K562 (cell line): ENCODE measurements at regions not wholly inside any gene's neighbourhood (a gene's known extent, or its start where the extent isn't known, plus 50 kb on each side); places are given as distances from the start of the nearest gene placed in this dataset.

ENCODE experiments used
- FOXK1 ChIP-seq: sonication (generic); formaldehyde crosslinking; IDR thresholded peaks from 2 replicates; pipeline ENCODE4 v1.8.0; 2022; ENCODE audit warnings: missing genetic modification reagents, mild to moderate bottlenecking, borderline replicate concordance
- KHSRP ChIP-seq: fragments of 450-650 bp; IDR thresholded peaks from 2 replicates; pipeline ENCODE4 v1.6.1; 2017
- KLF1 ChIP-seq: fragments of 450-650 bp; IDR thresholded peaks from 2 replicates; pipeline ENCODE4 v1.6.1; 2016; ENCODE audit warnings: missing genetic modification characterization, missing compliant biosample characterization
- NR2C2 ChIP-seq, 2 experiments: fragments of 200-800 bp in 1 of 2; sonication (Bioruptor generic) in 1 of 2; sonication (generic) in 1 of 2; formaldehyde crosslinking in 1 of 2; IDR thresholded peaks; 2 replicates each; pipeline versions ENCODE4 v1.6.1 to v1.8.0; 2016 to 2022; ENCODE audit warnings: mild to moderate bottlenecking in 1 of 2, missing compliant biosample characterization in 1 of 2, missing genetic modification characterization in 1 of 2, missing genetic modification reagents in 1 of 2
- RB1 ChIP-seq: fragments of 450-650 bp; IDR thresholded peaks from 2 replicates; pipeline ENCODE4 v1.6.1; 2017; ENCODE audit warnings: low read depth, mild to moderate bottlenecking
- REST ChIP-seq, 2 experiments: fragments of 450-650 bp; formaldehyde crosslinking in 1 of 2; IDR thresholded peaks; 2 replicates each; pipeline versions ENCODE4 v1.4.0 to v1.6.1; 2014 to 2020; ENCODE audit warnings: mild to moderate bottlenecking in 2 of 2, borderline replicate concordance in 1 of 2, low read depth in 1 of 2
- SRSF1 ChIP-seq: fragments of 200-400 bp; formaldehyde crosslinking; IDR thresholded peaks from 2 replicates; pipeline ENCODE4 v1.6.1; 2017; ENCODE audit warnings: mild to moderate bottlenecking, low read depth, low read length, moderate library complexity
- ZNF263 ChIP-seq: sonication (generic); formaldehyde crosslinking; IDR thresholded peaks from 2 replicates; pipeline ENCODE4 v1.8.0; 2022; ENCODE audit warnings: mild to moderate bottlenecking, missing genetic modification reagents, borderline replicate concordance
- ZNF407 ChIP-seq: fragments of 450-650 bp; IDR thresholded peaks from 2 replicates; pipeline ENCODE4 v1.6.1; 2016; ENCODE audit warnings: low read depth
- TF ChIP-seq, protein P1 (sequence below): sonication (generic); formaldehyde crosslinking; IDR thresholded peaks from 2 replicates; pipeline ENCODE4 v1.8.1; 2023; ENCODE audit warnings: mild to moderate bottlenecking, missing genetic modification reagents

DNA sequence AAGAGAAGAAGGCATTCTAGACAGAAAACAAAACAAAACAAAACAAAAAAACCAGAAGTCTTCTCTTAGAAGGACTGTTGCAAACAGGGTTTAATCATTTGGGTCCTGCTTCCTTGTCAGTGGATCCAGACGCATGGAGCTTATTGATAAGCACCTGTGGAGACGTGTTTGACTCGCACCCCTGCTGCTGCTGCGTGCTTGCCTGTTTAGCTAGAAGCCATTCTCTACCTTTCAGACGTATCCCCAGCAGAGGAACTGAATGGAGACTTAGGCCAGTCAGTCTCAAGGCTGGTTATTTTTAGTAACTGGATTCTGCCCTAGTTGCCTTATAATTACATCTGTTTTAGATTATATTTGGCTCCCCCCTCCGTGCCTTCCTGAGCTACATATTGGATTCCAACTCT, 186.1 kb upstream of the EEA1 start (continued):
- no peak for TF ChIP-seq REST (IDR thresholded peaks at IDR 0.05; ENCODE audit: borderline replicate concordance)
- no peak for TF ChIP-seq REST (CRISPR knock-in tag; IDR thresholded peaks at IDR 0.05; ENCODE audit: low read depth)
- no peak for TF ChIP-seq SRSF1
- TF ChIP-seq ZNF407: no peak
- TF ChIP-seq ZNF263 (CRISPR knock-in tag): no peak
- TF ChIP-seq FOXK1 (CRISPR knock-in tag): no peak
- TF ChIP-seq NR2C2 (CRISPR knock-in tag; IDR thresholded peaks at IDR 0.05): no peak
- no peak for TF ChIP-seq NR2C2 (tag; IDR thresholded peaks at IDR 0.05)
- TF ChIP-seq, protein P1, sequence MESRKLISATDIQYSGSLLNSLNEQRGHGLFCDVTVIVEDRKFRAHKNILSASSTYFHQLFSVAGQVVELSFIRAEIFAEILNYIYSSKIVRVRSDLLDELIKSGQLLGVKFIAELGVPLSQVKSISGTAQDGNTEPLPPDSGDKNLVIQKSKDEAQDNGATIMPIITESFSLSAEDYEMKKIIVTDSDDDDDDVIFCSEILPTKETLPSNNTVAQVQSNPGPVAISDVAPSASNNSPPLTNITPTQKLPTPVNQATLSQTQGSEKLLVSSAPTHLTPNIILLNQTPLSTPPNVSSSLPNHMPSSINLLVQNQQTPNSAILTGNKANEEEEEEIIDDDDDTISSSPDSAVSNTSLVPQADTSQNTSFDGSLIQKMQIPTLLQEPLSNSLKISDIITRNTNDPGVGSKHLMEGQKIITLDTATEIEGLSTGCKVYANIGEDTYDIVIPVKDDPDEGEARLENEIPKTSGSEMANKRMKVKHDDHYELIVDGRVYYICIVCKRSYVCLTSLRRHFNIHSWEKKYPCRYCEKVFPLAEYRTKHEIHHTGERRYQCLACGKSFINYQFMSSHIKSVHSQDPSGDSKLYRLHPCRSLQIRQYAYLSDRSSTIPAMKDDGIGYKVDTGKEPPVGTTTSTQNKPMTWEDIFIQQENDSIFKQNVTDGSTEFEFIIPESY (CRISPR knock-in tag): no peak
- no peak for TF ChIP-seq KLF1
- TF ChIP-seq KHSRP: 0 out of 2 replicates have a peak, but pooled peaks have one; percentile 20
- TF ChIP-seq RB1: no peak
